MG63 (cell line): ENCODE measurements at regions not wholly inside any gene's neighbourhood (a gene's known extent, or its start where the extent isn't known, plus 50 kb on each side); places are given as distances from the start of the nearest gene placed in this dataset.

Source experiments
- DNase-seq: peaks from one replicate; pipeline ENCODE4 v3.0.0-alpha.2; 2020
- H3K27me3 ChIP-seq: fragments of 250-450 bp; sonication (Bioruptor Pico); 2 replicates; pipeline ENCODE4 v1.5.1; 2020; ENCODE audit warnings: mild to moderate bottlenecking, moderate library complexity
- H3K36me3 ChIP-seq: fragments of 250-450 bp; sonication (Bioruptor Pico); 2 replicates; pipeline ENCODE4 v1.5.1; 2020; ENCODE audit warnings: mild to moderate bottlenecking, moderate library complexity
- H3K4me3 ChIP-seq: fragments of 250-450 bp; sonication (Bioruptor Pico); 2 replicates; pipeline ENCODE4 v1.5.1; 2020; ENCODE audit warnings: mild to moderate bottlenecking, moderate library complexity
- H3K9me3 ChIP-seq: fragments of 250-450 bp; sonication (Bioruptor Pico); 2 replicates; pipeline ENCODE4 v1.5.1; 2020; ENCODE audit warnings: mild to moderate bottlenecking, moderate library complexity

DNA sequence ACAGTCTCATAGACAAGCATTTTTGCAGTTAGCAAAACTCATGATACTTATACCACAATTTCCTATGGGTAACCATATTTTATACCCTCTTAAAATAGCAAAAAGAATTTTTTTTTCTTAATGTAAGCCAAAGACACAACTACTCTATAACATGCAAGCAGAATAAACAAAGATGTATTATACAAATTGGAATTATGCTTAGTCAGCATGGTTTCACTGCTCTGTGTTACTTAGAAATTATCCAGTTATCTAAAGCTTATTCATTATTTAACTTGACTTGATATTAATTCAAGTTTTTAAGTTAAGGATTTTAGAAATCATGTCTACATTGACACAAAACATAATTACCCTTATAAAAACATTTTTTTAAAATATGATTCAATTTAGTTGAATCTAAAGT, 449.8 kb upstream of the CDH2 start:
- Histone ChIP-seq H3K4me3 (no peak overlapping the region), H3K27me3 (no peaks in the 10 kb centered on the region), H3K9me3 (no peaks in the 10 kb centered on the region), H3K36me3 (no peaks in the 10 kb centered on the region)
- DNase-seq: no peak

DNA sequence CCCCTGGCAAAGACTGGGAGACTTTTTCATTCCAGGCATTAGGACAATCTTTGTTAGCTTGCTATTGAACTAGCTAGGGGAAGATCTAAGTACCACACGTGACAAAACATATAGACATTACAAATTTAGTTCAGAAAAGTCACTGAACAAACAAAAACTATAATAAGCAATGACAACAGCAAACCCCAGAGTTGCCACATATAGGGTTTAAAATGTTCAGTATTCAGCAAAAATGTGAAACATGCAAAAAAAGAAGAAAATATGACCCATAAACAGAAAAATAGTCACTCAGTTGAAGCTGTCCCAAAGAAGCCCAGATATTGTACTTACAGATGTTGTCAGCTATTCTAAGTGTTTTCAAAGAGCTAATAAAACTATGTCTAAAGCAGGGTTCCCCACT, 431.1 kb upstream of the CDH2 start:
- H3K4me3 ChIP-seq: no peak overlapping the region
- no peaks in the 10 kb centered on the region for H3K27me3 ChIP-seq

DNA sequence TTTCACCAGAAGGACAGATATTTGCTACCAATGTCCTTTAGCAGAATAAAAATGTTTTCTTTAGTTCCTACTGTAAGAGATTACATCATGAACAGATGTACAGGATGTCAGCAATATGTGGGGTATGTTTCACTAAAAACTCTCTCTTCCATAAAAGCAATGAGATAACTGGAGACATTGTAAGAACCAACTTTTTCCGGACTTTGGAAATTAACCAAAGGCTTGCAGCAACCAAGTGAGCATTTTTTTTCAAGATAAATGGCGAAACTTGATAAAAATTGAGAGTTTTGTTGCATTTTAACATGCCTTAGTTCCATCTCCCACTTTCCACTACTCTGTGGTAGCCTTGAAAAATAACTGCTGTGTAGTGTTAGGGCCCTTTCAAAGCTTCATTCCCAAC, 429.8 kb upstream of the CDH2 start:
- Histone ChIP-seq H3K27me3 (no peaks in the 10 kb centered on the region), H3K36me3 (no peaks in the 10 kb centered on the region), H3K4me3 (no peak overlapping the region), H3K9me3 (no peaks in the 10 kb centered on the region)
- DNase-seq: no peak

More for the DNA sequence above, 431.1 kb upstream of the CDH2 start:
- Histone ChIP-seq H3K9me3 (no peaks in the 10 kb centered on the region), H3K36me3 (no peaks in the 10 kb centered on the region)
- no peak for DNase-seq

DNA sequence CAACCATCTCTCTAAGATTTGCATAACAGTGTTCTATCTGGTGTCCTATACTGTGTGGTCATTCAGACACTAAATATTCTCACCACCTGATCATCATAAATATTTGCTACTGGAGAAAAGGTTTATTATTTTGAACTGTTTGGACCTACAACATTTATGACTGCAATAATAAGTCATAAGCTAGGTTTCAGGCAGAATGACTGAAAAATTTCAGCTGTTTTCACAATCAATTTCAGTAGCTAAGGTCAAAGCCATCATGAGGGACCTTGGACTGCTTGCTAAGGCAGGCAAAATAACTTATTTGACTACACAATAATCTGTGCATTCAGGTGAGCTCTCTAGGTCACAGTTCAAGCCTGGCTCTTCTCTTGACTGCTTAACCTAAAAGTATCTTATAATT, 425.5 kb upstream of the CDH2 start:
- Histone ChIP-seq H3K27me3 (no peaks in the 10 kb centered on the region), H3K4me3 (no peak overlapping the region), H3K9me3 (peaks cover 3% of the 10 kb centered on the region), H3K36me3 (no peaks in the 10 kb centered on the region)
- DNase-seq: no peak

DNA sequence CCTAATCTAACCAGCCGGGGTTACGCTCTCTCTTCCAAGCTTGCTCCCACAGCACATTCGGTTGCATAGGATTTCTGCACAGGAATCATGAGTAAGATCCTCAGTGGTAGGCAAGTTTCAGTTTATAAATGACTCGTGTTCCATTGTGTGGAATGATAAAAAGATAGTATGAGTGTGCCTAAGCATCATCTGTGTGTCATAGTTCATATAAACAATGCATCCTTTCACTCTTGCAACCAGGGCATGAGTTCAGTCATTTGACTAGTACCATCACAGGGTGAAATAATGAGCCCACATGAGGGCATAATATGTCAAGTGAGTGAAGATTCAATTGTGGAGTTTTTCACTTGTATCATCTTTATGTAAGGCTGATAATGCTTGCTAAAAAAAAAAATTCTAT, 417.1 kb upstream of the CDH2 start:
- H3K9me3 ChIP-seq: no peaks in the 10 kb centered on the region
- DNase-seq: no peak
- H3K4me3 ChIP-seq: no peak overlapping the region
- H3K36me3 ChIP-seq: no peaks in the 10 kb centered on the region
- no peaks in the 10 kb centered on the region for H3K27me3 ChIP-seq

DNA sequence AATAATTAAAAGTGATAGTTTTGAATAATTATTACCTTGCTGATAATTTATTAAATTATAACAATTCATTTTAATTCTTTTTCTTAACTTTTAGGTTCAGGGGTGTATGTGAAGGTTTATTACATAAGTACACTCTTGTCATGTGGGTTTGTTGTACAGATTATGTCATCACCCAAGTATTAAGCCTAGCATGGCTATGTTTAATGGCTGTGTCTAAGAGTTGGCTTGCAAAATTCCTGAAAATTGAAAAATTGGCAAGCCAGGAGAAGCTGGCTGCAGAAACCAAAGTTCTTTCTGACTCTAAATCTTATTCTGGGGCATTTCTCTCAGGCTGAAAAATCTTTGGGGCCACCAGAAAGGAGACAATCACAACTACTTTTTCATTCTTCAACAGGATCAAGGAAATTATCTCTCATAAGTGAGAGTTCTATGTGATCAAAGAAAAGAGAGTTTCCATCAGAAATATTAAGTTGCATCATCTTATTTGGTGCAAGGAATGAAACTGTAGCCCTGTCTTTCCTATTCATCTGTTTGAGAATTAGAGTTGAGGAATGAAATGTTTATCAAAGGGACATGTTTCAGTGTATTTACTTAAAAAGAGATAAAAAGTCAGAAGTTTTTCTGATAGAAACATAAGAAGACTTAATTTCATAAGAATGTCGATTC, 412.1 kb upstream of the CDH2 start:
- DNase-seq: no peak
- H3K36me3 ChIP-seq: no peaks in the 10 kb centered on the region
- H3K9me3 ChIP-seq: no peaks in the 10 kb centered on the region
- no peak overlapping the region for H3K4me3 ChIP-seq
- H3K27me3 ChIP-seq: no peaks in the 10 kb centered on the region

DNA sequence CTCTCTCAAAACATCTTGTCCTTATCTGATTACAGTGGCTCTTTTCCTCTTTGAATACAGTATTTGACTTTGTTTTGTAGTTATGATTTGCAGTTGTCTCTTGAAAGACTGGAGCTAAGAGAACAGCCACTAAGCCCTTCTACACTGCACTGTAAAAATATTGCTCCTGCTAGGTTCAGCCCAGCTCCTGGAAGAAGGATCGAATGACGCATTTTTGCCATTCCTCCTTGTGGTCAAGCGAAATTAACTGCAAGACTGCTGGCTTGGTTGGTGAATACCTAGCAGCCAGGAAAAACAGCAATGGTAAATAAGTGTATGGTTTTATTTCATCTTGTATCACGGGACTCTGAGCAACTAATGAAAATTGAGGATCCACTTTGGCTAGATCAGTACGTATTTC, 407.8 kb upstream of the CDH2 start:
- peak; percentile 34 for DNase-seq
- Histone ChIP-seq H3K9me3 (no peaks in the 10 kb centered on the region), H3K36me3 (no peaks in the 10 kb centered on the region), H3K4me3 (no peak overlapping the region), H3K27me3 (no peaks in the 10 kb centered on the region)

DNA sequence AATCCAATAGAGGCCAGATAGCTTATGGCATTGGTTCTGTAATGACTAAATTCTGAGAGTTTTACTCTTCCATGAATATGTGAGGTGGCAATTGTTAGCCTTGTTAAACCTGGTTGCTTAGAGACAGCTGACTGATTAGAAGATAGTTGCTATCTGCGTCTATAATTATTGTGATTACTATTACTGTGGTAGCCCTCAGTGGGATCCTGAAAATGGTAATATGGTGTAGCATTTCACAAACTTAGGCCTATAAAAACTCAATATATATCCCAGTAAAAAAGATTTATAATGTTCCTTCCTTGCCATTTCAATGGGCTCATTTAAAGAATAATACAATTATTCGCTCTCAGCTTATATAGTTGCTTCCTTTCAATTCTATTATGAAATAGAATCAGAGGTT, 405.8 kb upstream of the CDH2 start:
- no peaks in the 10 kb centered on the region for H3K36me3 ChIP-seq
- DNase-seq: no peak
- H3K27me3 ChIP-seq: no peaks in the 10 kb centered on the region
- no peak overlapping the region for H3K4me3 ChIP-seq
- H3K9me3 ChIP-seq: no peaks in the 10 kb centered on the region

DNA sequence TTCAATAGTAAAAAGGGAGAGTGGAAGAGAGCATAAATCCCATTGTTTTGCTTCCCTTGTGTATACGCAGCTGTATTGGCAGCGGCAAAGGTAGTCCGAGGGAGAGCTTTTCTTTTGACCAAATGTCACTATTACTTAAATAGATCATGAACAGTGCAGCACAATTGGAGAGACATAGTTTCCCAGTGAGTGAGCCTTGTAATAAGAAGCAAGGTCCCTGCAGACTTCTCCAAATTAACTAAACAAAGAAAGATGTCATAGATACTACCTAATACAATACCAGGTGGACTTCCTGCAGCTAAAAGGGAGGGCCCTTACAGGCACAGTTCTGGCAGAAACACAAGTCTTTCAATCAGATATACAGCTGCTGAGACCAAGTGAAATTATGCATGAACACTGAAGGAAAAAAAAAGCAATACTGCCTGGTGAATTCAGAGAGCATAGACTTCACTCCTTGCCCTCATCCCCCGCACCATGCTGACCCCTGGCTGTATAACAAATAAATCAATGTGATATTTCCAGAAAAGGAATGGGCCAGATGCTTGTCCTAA, 404.7 kb upstream of the CDH2 start:
- Histone ChIP-seq H3K27me3 (no peaks in the 10 kb centered on the region), H3K36me3 (no peaks in the 10 kb centered on the region), H3K9me3 (no peaks in the 10 kb centered on the region), H3K4me3 (no peak overlapping the region)
- DNase-seq: no peak

DNA sequence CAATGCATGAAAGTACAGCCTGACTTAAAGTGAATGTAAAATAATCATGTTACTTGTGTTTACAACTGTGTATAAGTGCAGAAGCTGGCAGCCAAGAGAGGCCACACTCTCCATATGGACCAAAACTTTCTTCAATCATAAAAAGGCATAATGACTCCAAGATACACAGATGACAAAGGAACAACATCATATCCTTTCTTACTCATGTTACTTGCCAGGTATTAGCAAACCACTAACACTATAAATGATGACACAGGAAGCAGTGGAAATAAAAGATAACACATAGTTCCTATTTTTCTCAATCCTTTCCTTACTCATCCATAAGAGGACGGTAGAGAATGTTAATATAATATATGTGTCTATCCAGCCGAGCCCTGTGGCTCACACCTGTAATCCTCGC, 400.0 kb upstream of the CDH2 start:
- DNase-seq: no peak
- no peaks in the 10 kb centered on the region for H3K36me3 ChIP-seq
- H3K9me3 ChIP-seq: no peaks in the 10 kb centered on the region
- H3K27me3 ChIP-seq: no peaks in the 10 kb centered on the region
- no peak overlapping the region for H3K4me3 ChIP-seq

DNA sequence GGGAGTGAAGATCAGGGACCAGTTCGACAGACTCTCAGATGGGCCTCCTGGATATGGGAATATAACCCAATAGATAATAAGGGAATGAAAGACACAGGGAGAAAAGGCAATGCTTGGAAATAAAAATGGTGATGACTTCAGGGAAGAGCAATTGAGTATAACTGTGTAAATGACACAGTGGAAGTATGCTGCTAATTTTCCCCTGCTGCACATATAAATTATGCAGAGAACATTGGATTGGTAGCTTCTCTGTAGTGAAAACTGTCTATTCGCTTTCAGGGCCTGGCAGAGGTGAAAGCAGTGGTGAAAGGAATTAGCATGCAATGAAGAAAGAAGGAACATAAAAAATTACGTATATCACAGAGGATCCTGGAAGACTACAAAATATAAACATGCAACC, 398.2 kb upstream of the CDH2 start:
- Histone ChIP-seq H3K4me3 (no peak overlapping the region), H3K9me3 (no peaks in the 10 kb centered on the region), H3K27me3 (no peaks in the 10 kb centered on the region), H3K36me3 (no peaks in the 10 kb centered on the region)
- DNase-seq: no peak

DNA sequence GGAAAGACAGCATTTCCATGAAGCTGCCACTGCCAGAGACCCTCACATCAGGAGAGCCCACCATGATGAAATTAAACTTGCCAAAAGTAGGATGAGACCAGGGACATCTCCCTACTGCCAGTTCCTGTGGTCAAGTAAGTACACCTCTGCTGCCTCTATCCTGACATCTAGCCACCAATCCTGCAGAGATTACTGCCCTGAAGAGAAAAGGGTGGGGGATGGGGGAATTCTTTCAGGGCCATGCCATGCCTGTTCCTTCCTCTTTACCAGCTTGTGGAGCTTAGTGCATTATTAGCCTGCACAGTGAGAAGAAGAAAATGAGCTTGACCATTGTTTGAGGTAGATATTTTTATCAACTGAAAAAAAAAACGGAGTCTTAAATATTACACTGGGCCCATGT, 397.2 kb upstream of the CDH2 start:
- Histone ChIP-seq H3K9me3 (no peaks in the 10 kb centered on the region), H3K36me3 (no peaks in the 10 kb centered on the region), H3K27me3 (no peaks in the 10 kb centered on the region), H3K4me3 (no peak overlapping the region)
- DNase-seq: no peak

DNA sequence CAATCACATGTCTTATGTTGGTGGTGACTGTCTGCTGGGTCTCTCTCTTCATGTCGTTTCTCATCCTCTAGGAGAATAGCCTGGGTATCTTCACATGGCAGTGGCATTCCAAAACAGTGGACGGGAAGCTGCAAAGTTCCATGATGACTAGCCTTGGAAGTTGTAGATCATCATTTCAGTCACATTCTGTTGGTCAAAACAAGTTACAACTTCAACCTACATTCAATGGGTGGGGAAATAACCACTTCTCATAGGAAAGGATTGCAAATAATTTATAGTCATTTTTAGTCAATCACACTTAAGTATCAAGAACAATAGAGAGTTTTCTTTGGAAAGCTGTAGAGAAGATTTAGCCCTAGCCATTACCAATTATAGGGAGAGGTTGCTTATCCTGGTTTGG, 395.0 kb upstream of the CDH2 start:
- H3K4me3 ChIP-seq: no peak overlapping the region
- no peaks in the 10 kb centered on the region for H3K27me3 ChIP-seq
- no peaks in the 10 kb centered on the region for H3K9me3 ChIP-seq
- no peaks in the 10 kb centered on the region for H3K36me3 ChIP-seq
- DNase-seq: no peak

DNA sequence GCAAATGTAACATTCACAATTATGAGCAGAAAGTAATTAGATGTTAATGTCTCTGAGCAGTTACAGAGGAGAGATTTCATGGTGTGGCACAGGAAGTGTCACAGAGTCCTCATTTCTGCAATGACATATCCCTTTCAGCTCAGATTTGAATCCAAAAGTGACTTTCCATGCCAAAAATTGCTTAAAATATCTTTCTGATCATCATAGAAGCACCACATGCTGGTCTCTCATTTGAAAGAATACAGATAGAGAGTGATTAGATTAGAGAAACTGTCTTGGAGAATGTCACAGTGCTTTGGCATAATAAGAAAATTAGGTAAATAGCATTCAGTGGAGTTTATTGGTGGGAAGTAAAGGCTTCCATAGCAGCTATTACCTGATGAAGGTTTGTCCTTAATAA, 383.4 kb upstream of the CDH2 start:
- no peaks in the 10 kb centered on the region for H3K36me3 ChIP-seq
- H3K9me3 ChIP-seq: no peaks in the 10 kb centered on the region
- H3K4me3 ChIP-seq: no peak overlapping the region
- no peak for DNase-seq
- no peaks in the 10 kb centered on the region for H3K27me3 ChIP-seq

DNA sequence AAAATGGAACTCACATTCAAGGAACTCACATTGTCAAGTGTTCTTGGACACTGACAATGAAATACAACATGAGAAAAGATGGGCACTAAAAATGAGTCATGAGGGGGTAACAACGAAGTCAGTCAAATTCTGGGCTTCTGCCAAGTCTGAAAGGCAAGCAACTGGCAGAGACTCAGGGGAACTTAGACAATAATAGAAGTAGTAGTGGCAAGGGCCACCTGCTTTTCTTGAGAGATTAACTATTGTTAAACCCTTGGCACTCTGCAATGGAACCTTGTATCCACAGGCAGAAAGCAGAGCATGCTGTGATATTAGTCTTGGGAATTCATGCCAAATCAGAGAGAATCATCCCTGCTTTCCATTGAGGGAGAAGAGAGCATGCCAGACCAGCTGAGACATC, 382.6 kb upstream of the CDH2 start:
- DNase-seq: no peak
- Histone ChIP-seq H3K4me3 (no peak overlapping the region), H3K36me3 (no peaks in the 10 kb centered on the region), H3K27me3 (no peaks in the 10 kb centered on the region), H3K9me3 (no peaks in the 10 kb centered on the region)

DNA sequence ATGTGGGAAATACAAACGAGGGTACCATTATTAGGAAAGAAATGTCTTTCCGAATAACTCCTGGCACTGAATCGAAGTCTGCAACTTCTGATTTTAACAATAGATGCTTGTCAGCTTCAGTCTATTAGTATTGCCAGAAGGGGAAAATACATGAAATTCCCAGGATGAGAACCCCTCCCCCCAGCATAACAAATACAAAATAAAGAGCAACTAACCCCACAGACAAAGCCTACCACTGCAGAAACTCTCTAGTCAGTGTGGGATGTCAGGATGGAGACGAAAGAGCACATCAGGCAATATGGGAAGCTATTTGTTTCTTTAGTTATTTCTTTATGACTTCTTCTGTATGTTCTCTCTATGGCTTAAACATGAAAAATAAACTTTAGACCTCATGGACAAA, 365.0 kb upstream of the CDH2 start:
- no peak for DNase-seq
- no peak overlapping the region for H3K4me3 ChIP-seq
- H3K36me3 ChIP-seq: no peaks in the 10 kb centered on the region
- H3K9me3 ChIP-seq: no peaks in the 10 kb centered on the region
- H3K27me3 ChIP-seq: no peaks in the 10 kb centered on the region

DNA sequence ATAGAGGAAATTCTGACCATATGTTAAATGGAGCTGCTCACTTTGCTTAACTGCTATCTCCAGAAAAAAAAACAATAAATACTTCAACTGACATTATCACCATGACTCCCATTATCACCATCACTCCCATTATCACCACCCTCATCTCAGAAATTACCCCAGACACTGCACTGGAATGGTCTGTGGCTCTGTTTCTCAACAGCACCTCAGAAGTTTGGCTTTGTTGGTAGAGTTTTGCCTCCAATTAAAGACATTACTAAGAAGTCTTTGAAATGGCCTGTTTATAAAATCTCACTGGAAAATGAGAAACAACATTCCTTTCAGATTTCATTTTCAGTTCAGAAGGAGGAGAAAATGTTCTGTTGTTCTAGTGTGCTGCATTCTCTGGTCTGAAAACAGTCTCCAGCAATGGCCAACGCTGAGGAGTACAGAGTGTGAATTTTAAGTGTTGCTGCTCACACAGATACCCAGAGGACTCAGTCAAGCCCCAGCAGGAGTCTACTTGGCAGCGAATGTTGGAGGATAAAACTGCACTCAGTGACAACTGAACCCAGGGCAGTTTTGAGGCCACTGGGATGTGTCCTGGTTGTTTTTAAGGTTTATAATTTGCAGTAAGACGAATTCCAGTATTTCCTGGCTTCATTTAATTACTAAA, 364.5 kb upstream of the CDH2 start:
- DNase-seq: no peak
- H3K9me3 ChIP-seq: no peaks in the 10 kb centered on the region
- H3K36me3 ChIP-seq: no peaks in the 10 kb centered on the region
- no peaks in the 10 kb centered on the region for H3K27me3 ChIP-seq
- no peak overlapping the region for H3K4me3 ChIP-seq

DNA sequence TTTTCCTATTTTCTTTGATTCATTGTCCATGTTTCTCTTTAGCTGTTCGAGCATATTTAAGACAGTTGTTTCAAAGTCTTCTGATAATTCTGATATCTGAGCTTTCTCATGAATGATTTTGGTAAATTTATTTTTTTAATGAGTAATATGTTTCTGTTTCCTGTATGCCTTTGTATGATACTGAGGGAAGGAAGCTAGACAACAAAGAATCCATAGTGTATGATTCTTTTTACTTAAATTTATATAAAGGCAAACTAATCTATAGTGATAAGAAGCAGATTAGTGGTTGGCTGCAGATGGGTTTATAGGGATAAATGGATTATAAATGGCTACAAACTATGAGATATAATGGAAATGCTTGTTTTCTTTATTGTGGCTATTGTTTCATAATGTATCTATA, 352.7 kb upstream of the CDH2 start:
- no peaks in the 10 kb centered on the region for H3K36me3 ChIP-seq
- DNase-seq: no peak
- no peaks in the 10 kb centered on the region for H3K27me3 ChIP-seq
- no peak overlapping the region for H3K4me3 ChIP-seq
- H3K9me3 ChIP-seq: no peaks in the 10 kb centered on the region
